Suppressor macrophage treated with lipopolysaccharide for 1 hour (primary cell): ENCODE measurements at regions not wholly inside any gene's neighbourhood (a gene's known extent, or its start where the extent isn't known, plus 50 kb on each side); places are given as distances from the start of the nearest gene placed in this dataset.
A peak's percentile ranks its signal among the peaks of the same experiment; 100 is the strongest.

Experiments used
- DNase-seq, 3 donors: peaks; one replicate each; pipeline ENCODE4 v3.0.0-alpha.2; 2020 to 2022

DNA sequence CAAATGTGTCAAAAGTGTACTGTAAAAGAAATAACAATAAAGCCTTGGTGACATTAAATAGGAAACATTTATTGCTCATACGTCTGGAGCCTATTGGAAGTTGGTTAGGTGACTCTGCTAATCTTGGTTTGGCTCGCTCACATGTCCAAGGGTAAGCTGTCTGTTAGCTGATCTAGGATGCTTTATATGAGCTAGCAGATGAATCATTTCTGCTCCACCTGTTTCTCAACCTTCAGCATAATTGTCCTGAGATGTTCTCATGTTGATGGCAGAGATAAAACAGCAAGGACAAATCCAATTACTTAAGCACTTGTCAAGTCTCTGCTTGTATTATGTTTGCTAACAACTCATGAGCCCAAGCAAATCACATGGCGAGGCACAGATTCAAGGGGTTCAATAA is 56.0 kb upstream of the CD53 start:
- DNase-seq: no peak

GRCh38 chr1:110811529-110811928 is 61.4 kb upstream of the CD53 start:
- no peak for DNase-seq

DNA sequence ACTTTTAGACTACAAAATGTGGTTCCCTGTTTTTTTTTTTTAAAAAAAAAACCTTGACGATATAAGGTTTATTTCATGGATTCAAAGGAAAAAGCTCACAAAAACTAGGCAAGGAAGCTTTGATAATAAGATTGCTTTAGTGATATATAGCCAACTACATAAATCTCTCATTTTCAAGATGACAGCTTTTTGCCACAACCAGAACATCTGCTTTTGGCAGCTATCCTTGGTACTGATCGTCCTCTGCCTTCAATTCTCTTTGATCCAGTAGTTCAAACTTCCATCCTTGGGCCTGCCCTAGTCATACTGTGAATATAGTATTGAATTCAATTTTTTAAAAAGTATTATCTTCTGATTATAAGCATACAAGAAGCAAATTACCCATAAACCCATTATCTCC is 72.9 kb upstream of the CD53 start:
- DNase-seq: no peak

DNA sequence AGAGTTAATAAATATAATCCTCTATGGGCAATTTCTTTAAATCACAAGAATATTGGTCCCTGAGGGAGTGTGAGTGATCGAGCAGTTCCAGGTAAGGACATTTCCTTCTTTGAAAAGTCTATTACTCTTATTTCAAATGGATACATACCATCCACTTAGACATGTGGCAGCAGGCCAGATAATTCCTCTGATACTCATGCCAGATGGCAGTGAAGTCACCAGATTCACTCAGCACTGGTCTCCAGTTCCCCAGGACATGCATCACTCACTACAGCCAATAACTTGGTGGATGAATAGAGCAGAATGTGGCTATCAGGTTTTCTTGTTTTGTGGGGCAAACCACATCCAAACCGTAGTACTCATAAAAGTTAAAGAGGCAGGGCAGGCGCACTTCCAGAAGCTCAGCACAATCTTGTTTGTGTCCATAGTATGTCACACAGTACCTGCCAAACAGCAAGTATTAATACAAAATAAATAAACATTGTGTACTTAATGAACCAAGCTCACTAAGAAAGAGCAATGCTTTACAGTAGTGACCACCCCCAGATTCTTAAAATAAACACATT is 74.2 kb upstream of the CD53 start:
- no peak for DNase-seq

GRCh38 chr1:110788673-110789072 is 84.3 kb upstream of the CD53 start:
- DNase-seq: no peak

- DNase-seq: no peak
Measured at GRCh38 chr1:110787328-110788071, 85.4 kb upstream of the CD53 start.

GRCh38 chr1:110786802-110787327 is 86.1 kb upstream of the CD53 start:
- DNase-seq: no peak

DNA sequence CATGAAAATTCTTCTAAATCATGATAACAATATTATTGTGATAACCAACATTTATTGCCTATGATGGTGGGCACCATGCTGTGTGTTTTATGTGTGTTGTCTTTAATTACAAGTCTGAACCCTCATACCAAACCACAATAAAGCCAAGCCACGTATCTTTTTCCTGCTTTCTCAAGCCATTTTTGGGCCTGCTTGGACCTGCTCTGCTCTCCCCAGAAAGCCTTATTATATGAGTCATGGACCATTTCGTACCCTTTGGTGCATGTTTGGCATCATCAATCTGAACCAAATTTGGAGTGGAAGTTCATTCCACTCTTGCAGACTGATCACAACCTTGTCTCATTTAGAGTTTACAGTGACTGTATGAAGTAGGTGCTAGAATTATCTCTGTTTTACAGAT is 87.3 kb upstream of the CD53 start:
- no peak for DNase-seq

DNA sequence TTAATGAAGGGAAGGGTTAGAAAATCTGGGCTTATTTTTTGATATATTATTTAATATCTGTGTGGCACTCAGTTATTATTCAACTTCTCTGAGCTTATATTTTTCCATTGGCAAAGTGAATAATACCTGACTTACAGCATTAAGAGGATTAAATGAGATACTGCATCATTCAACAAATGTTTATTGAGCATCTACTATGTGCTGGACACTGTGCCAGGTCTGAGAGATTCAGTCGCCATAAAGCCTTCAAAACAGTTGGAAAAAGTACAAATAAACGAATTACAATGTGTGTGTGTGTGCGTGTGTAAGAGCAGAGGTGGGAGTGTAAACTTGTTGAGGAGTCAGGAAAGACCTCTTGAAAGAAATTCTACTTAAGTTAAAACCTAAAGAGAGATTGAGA is 87.9 kb upstream of the CD53 start:
- DNase-seq: no peak

DNA sequence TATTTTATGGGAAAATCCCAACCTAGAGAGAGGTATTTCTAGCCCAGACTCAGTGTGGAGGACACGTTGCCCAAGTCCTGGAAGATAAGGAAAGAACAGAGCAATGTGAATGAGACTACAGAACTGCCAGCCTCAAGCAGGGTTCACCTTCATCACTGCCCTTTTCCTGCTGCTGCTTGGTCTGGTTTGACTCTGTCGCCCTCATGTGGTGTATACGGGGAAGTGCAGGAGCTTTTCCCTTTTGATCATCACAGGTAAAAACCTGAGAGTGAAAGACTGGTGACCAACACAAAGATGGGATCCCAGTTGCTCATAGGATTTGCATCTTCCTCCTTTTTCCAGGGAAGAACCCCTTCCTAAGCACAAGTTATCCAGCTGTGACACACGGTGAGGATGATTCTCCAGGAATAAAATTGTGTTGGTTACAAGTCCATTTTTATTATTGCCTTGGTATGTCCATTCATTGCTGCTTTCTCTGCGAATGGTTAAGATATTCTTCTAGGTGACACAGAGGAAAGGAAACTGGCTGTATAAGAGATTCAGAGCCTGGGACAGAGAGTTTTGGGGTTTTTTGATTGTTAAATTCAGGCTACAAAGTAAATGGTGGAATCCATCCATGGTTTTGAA is 89.5 kb upstream of the CD53 start:
- DNase-seq: peak; percentile 55 to 75 (median 62)

DNA sequence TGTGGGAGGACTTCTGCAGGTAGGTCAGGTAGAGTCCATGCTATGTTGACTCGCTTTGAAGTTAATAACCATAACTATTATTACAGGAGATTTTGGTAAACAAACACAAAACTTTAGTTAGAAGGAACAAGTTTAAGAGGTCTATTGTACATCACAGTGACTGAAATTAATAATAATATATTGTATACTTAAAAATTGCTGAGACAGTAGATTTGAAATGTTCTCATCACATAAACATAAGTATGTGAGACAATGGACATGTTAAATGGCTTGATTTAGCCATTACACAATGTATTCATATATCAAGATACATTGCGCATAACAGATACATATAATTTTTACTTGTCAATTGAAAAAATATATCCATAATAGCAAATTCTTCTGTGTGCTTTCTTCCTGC is 91.4 kb upstream of the CD53 start:
- DNase-seq: no peak

DNA sequence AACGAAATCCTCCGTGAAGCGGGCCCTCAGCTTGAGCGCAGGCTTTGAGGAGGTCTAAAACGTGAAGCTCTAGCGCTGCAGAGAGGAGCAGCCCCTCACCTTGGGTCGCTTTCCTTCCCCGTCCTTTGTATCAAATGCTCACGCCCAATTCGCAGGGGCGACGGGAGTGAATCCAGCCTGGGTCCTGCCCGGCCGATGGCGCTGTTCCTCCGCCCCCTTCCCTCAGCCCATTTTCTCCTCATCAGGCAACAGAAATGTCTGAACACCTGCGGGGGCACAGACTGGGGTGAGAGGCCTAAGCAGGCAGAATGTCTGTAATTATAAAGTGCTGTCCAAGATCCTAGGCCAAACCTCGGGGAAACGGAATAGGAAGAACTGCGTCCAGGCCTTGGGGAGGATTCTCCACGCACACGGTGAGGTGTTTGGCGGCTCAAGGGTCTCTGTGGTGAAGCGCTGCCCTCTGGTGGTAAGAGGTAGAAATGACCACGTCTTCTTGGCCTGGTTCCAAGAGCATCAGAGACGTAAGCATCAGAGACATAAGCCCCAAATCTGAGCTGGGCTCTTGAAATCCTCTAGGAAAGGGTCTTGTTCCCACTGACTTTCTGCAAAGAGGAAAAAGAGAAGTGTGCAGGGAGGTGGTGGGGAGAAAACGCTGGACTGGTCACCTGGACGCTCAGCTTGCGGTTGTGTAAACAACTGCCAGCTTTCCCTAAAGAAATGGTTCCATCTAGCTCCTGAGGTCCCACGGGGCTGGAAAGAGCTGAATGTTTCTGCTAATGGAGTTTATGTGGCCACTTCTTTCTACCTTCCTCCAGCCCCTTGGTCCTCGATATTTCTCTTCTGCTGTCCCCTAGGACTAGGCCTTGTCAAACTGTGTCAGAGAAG is 92.1 kb upstream of the CD53 start:
- DNase-seq: peak; percentile 81 to 92 (median 82)

- DNase-seq: no peak
Measured at GRCh38 chr1:110779636-110780035, 93.3 kb upstream of the CD53 start.

- peak in 1 of 3 donors; percentile 9 for DNase-seq
Measured at GRCh38 chr1:110778821-110779220, 94.1 kb upstream of the CD53 start.

GRCh38 chr1:110777228-110777627 is 95.7 kb upstream of the CD53 start:
- no peak for DNase-seq

- no peak for DNase-seq
Measured at GRCh38 chr1:110774398-110774797, 98.5 kb upstream of the CD53 start.

DNA sequence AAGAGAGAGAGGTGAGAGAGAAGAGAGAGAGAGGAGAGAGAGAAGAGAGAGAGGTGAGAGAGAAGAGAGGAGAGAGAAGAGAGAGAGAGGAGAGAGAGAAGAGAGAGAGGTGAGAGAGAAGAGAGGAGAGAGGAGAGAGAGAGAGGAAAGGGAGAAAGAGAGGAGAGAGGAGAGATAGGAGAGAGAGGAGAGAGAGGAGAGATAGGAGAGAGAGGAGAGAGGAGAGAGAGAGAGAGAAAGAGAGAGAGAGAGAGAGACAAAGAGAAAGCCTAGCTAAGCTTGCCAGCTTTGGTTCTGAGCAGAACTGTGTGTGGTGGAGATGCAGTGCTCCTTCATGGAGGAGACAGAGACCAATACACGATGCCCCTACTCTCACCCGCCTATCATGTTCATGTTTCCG is 99.1 kb upstream of the KCNA3 start:
- DNase-seq: no peak

GRCh38 chr1:110771245-110772022 is 96.7 kb upstream of the KCNA3 start:
- no peak for DNase-seq

GRCh38 chr1:110770832-110771231 is 96.1 kb upstream of the KCNA3 start:
- DNase-seq: no peak

DNA sequence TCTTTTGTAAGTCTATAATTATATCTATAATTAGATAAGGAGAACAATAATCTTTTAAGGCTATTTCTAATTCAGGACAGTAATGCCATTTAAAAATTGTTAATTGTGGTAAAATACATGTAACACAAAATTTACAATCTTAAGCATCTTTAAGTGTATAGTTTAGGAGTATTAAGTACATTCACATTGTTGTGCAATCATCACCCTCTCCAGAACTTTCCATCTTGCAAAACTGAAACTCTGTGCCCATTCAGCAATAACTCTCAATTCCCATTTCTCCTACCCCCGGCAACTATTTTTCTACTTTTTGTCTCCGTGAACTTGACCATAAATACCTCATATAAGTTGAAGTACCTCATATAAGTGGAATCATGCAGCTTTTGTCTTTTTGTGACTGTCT is 93.9 kb upstream of the KCNA3 start:
- peak in 1 of 3 donors; percentile 37 for DNase-seq

DNA sequence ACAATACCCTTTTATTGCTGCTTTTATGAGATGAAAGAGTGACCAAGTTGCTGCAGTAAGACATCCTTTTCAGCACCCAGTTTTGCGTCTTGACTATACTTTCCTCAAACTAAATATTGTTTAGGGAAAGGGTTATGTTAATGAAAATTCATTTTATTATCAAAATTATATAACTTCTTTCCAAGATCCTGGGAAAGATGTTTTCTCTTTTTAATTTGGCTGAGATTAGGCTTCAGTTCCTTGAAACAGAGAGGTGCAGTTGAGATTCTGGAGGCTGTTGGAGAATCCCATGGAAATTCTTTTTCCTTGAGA is 91.6 kb upstream of the KCNA3 start:
- DNase-seq: no peak

GRCh38 chr1:110765640-110766335 is 91.0 kb upstream of the KCNA3 start:
- DNase-seq: peak; percentile 73 to 85 (median 80)
